ENCODE measurements at regions not wholly inside any gene's neighbourhood (a gene's known extent, or its start where the extent isn't known, plus 50 kb on each side); places are given as distances from the start of the nearest gene placed in this dataset.

GRCh38 chr5:68385936-68386335 is 170.4 kb downstream of the PIK3R1 start:
- Histone ChIP-seq H3K27ac (no peak overlapping the region), H3K36me3 (no peaks in the 10 kb centered on the region), H3K4me1 (peaks cover 0 to 46% (median 16%) of the 10 kb centered on the region in 4 donors), H3K9me3 (no peaks in the 10 kb centered on the region), H3K27me3 (no peaks in the 10 kb centered on the region), H3K4me3 (no peak overlapping the region)
- in situ Hi-C loops (cut with MboI; ENCODE audit: low pct_ligation_motif_present in 1 of 4, low pct_unique_long_range_greater_than_20kb in 1 of 4, low sequenced_read_pairs in 3 of 4) (no loop called here), intact Hi-C loops (cut with DNase I; ENCODE audit: low total_unique reads) (no loop called here)
- WGBS, 2 donors (ENCODE audit: low coverage in 1 of 2), result 77 to 81% methylated on average over 2 of the region's 2 CpGs
- TF ChIP-seq POLR2AphosphoS5 (IDR thresholded peaks at IDR 0.05), result no peak
- TF ChIP-seq POLR2A (IDR thresholded peaks at IDR 0.05), result no peak
- no peak for TF ChIP-seq EP300 (IDR thresholded peaks at IDR 0.05; ENCODE audit: low read depth)
- TF ChIP-seq CTCF (IDR thresholded peaks at IDR 0.05), result no peak
- DNase-seq, result no peak

- H3K27ac ChIP-seq, result no peak overlapping the region
- H3K9me3 ChIP-seq, result no peaks in the 10 kb centered on the region
- H3K4me1 ChIP-seq, result peaks cover 0 to 36% (median 16%) of the 10 kb centered on the region in 4 donors
- TF ChIP-seq EP300 (IDR thresholded peaks at IDR 0.05; ENCODE audit: low read depth) (no peak), CTCF (IDR thresholded peaks at IDR 0.05) (no peak)
- no peak overlapping the region for H3K4me3 ChIP-seq
- 80 to 97% methylated on average over 2 to 4 of the region's 4 CpGs for WGBS, 2 donors (ENCODE audit: low coverage in 1 of 2)
- in situ Hi-C loops (cut with MboI; ENCODE audit: low pct_ligation_motif_present in 1 of 4, low pct_unique_long_range_greater_than_20kb in 1 of 4, low sequenced_read_pairs in 3 of 4), result no loop called here
- intact Hi-C loops (cut with DNase I; ENCODE audit: low total_unique reads), result no loop called here
- no peak for DNase-seq
- H3K27me3 ChIP-seq, result no peaks in the 10 kb centered on the region
- H3K36me3 ChIP-seq, result no peaks in the 10 kb centered on the region
Measured at GRCh38 chr5:68387074-68387796, 171.7 kb downstream of the PIK3R1 start.

- TF ChIP-seq EP300 (IDR thresholded peaks at IDR 0.05; ENCODE audit: low read depth), result no peak
- H3K27me3 ChIP-seq, result no peaks in the 10 kb centered on the region
- 82 to 83% methylated on average over 3 of the region's 3 CpGs for WGBS, 2 donors (ENCODE audit: low coverage in 1 of 2)
- intact Hi-C loops (cut with DNase I; ENCODE audit: low total_unique reads) (no loop called here), in situ Hi-C loops (cut with MboI; ENCODE audit: low pct_ligation_motif_present in 1 of 4, low pct_unique_long_range_greater_than_20kb in 1 of 4, low sequenced_read_pairs in 3 of 4) (no loop called here)
- H3K9me3 ChIP-seq, result no peaks in the 10 kb centered on the region
- H3K36me3 ChIP-seq, result no peaks in the 10 kb centered on the region
- no peak overlapping the region for H3K27ac ChIP-seq
- no peak overlapping the region for H3K4me3 ChIP-seq
- no peak for DNase-seq
- H3K4me1 ChIP-seq, result peaks cover 0 to 26% (median 10%) of the 10 kb centered on the region in 4 donors
Measured at GRCh38 chr5:68389618-68390017, 174.1 kb downstream of the PIK3R1 start.

- 49% methylated on average over 2 of the region's 2 CpGs; no CpG with 5 or more reads in 1 of the 2 donors for WGBS, 2 donors (ENCODE audit: low coverage in 1 of 2)
- no peaks in the 10 kb centered on the region for H3K27me3 ChIP-seq
- no peak overlapping the region for H3K27ac ChIP-seq
- no peaks in the 10 kb centered on the region for H3K9me3 ChIP-seq
- TF ChIP-seq POLR2A (IDR thresholded peaks at IDR 0.05) (no peak), EP300 (IDR thresholded peaks at IDR 0.05; ENCODE audit: low read depth) (no peak), CTCF (IDR thresholded peaks at IDR 0.05) (no peak), POLR2AphosphoS5 (IDR thresholded peaks at IDR 0.05) (no peak)
- DNase-seq, result no peak
- no peaks in the 10 kb centered on the region for H3K36me3 ChIP-seq
- peaks cover 0 to 25% (median 3%) of the 10 kb centered on the region in 4 donors for H3K4me1 ChIP-seq
- no peak overlapping the region for H3K4me3 ChIP-seq
- in situ Hi-C loops (cut with MboI; ENCODE audit: low pct_ligation_motif_present in 1 of 4, low pct_unique_long_range_greater_than_20kb in 1 of 4, low sequenced_read_pairs in 3 of 4), result no loop called here
- intact Hi-C loops (cut with DNase I; ENCODE audit: low total_unique reads), result no loop called here
Measured at GRCh38 chr5:68392617-68393016, 177.1 kb downstream of the PIK3R1 start.

GRCh38 chr5:68395302-68395701 is 179.7 kb downstream of the PIK3R1 start:
- no peaks in the 10 kb centered on the region for H3K27me3 ChIP-seq
- H3K36me3 ChIP-seq, result no peaks in the 10 kb centered on the region
- no peaks in the 10 kb centered on the region for H3K9me3 ChIP-seq
- no peak overlapping the region for H3K4me3 ChIP-seq
- H3K4me1 ChIP-seq, result peaks cover 0 to 18% (median 3%) of the 10 kb centered on the region in 4 donors
- WGBS, 2 donors (ENCODE audit: low coverage in 1 of 2), result 75 to 93% methylated on average over 8 of the region's 8 CpGs
- peak overlapping the region; percentile 73 to 83 (median 80) for H3K27ac ChIP-seq
- TF ChIP-seq POLR2A (IDR thresholded peaks at IDR 0.05) (no peak), EP300 (IDR thresholded peaks at IDR 0.05; ENCODE audit: low read depth) (no peak), CTCF (IDR thresholded peaks at IDR 0.05) (no peak), POLR2AphosphoS5 (IDR thresholded peaks at IDR 0.05) (no peak)
- intact Hi-C loops (cut with DNase I; ENCODE audit: low total_unique reads) (no loop called here), in situ Hi-C loops (cut with MboI; ENCODE audit: low pct_ligation_motif_present in 1 of 4, low pct_unique_long_range_greater_than_20kb in 1 of 4, low sequenced_read_pairs in 3 of 4) (no loop called here)
- DNase-seq, result no peak

Measured in transverse colon (tissue), 4 donors.